ENCODE measurements at regions not wholly inside any gene's neighbourhood (a gene's known extent, or its start where the extent isn't known, plus 50 kb on each side); places are given as distances from the start of the nearest gene placed in this dataset.

DNA sequence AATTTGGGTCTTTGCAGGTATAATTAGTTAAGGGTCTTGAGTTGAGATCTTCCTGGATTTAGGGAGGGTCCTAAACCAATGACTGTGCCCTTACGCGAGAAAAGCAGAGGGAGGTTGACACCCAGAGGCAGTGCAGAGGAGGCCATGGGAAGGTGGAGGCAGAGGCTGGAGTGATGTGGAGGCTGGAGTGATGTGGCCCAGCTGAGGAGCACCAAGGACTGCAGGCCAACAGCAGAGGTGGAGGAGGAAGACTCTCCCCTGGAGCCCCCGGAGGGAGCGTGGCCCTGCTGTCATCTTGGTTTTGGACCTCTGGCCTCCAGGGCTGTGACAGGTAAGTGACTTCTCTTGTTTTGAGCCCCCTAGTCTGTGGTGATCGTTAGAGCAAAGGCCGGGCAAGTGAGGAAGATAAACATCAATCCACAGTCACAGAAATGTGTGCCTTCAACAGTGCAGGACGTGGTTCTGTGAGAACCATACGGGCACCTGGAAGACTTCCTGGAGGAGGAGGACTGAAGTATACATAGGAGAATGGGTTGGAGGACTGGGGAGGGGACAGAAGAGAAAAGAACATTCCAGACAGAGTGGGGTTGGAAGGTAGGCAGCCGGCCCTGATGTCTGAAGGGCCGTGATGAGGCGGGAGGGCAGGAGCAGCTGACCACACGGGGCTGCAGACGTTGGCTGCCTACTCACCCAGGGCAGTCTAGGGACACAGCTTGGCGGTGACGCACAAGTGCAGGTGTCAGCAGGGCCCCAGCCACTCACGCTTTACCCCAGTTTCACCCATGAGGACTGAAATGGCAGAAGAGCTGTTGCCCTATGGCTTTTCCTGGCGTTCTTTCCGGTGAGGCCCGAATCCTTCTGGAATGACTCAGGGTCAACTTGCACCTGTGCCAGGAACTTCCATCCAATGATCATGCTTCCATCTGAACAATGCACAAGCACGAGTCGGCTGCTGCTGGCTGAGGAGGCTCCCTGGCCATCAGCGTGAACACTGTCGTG lies 270.2 kb downstream of the CTTN start:
- DNase-seq, result peak; percentile 33
- Histone ChIP-seq H3K27ac (ENCODE audit: low read length) (no peak overlapping the region), H3K36me3 (ENCODE audit: control insufficient read depth, insufficient read depth, low read length) (no peaks in the 10 kb centered on the region), H3K27me3 (ENCODE audit: control insufficient read depth, insufficient read depth, low read length) (peaks cover 43% of the 10 kb centered on the region), H3K4me1 (ENCODE audit: control insufficient read depth, insufficient read depth, low read length) (no peaks in the 10 kb centered on the region), H3K9me3 (replicated peaks; ENCODE audit: control insufficient read depth, low read depth, low read length) (no peaks in the 10 kb centered on the region), H3K4me3 (ENCODE audit: low read length) (no peak overlapping the region)
- 64% methylated on average over 19 of the region's 23 CpGs for WGBS (ENCODE audit: insufficient coverage)

DNA sequence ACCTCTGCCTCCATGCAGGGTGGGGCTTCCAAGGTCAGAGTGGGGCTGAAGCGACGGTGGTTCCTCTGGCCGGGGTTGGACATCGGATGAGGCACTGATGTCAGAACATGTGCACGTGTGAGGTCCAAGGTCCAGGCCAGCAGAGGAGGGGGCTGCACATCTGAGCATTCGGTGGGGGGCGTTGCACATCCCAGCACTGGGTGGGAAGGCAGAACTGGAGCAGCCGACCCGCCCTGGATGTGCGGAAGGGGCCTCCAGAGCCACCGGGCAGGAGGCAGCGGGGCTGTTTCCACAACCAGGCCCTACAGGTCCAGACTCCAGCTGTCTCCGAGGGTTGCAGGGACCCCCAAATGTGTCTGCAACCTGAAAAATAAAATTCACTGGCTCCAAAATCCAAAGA lies 271.0 kb downstream of the CTTN start:
- 69% methylated on average over 13 of the region's 13 CpGs for WGBS (ENCODE audit: insufficient coverage)
- Histone ChIP-seq H3K36me3 (ENCODE audit: control insufficient read depth, insufficient read depth, low read length) (no peaks in the 10 kb centered on the region), H3K4me3 (ENCODE audit: low read length) (no peak overlapping the region), H3K9me3 (replicated peaks; ENCODE audit: control insufficient read depth, low read depth, low read length) (no peaks in the 10 kb centered on the region), H3K27ac (ENCODE audit: low read length) (no peak overlapping the region), H3K27me3 (ENCODE audit: control insufficient read depth, insufficient read depth, low read length) (peaks cover 35% of the 10 kb centered on the region), H3K4me1 (ENCODE audit: control insufficient read depth, insufficient read depth, low read length) (no peaks in the 10 kb centered on the region)
- no peak for DNase-seq

DNA sequence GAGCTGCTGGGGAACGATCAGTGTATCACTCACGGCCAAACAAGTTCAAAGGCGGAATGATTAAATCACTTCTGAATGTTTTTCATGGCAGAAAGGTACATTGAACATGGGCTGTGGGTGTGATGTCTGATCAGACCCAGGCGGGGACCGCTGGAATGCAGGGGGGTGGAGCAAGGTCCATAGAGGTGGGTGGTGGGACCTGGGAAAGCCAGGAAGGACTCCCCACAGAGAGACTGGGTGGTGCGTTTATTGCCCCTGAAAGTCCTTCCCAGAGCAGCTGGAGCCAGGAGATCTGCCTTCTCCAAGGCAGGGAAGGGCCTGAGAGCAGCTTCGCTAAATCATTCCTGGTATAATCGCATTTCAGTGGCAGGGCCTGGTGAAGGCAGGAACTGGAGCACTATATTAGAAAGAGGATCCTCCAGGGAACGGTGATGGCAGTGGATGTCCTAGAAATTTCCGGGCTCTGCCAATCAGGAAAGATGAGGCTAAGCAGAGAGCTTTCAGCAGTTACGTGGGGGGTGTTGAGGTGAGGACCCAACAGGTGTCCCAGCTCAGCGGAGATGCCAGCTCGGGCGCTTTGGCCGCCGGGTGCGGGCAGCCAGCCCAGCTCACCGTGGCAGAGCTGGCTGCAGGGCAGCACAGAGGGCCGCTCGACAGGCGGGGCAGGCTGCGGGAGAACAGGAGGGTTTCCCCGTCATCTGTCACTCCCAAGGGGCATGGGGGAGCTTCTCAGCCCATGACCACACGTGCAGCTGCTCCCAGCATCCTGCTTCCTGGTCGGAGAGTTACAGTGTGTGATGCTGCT lies 271.7 kb downstream of the CTTN start:
- Histone ChIP-seq H3K36me3 (ENCODE audit: control insufficient read depth, insufficient read depth, low read length) (no peaks in the 10 kb centered on the region), H3K4me3 (ENCODE audit: low read length) (no peak overlapping the region), H3K4me1 (ENCODE audit: control insufficient read depth, insufficient read depth, low read length) (no peaks in the 10 kb centered on the region), H3K27me3 (ENCODE audit: control insufficient read depth, insufficient read depth, low read length) (peaks cover 29% of the 10 kb centered on the region), H3K9me3 (replicated peaks; ENCODE audit: control insufficient read depth, low read depth, low read length) (no peaks in the 10 kb centered on the region), H3K27ac (ENCODE audit: low read length) (no peak overlapping the region)
- 61% methylated on average over 25 of the region's 25 CpGs for WGBS (ENCODE audit: insufficient coverage)
- peak; percentile 8 for DNase-seq

DNA sequence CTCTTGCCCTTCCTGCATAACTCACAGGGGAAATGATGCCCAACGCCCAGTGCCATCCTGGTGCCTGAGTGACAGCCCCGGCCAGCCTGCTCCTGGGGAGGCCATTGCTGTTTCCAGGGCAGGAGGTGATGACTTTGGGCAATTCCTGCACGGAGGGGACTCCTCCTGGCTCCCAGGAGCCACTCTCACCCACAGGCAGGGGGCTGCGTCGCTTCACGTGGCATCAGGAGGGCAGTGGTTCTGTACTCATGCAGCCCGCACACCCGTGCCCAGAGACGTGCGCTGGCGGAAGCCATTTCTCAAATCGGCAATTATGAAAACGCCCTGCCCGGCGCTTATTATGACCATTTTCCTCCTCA lies 272.3 kb downstream of the CTTN start:
- WGBS (ENCODE audit: insufficient coverage), result 63% methylated on average over 6 of the region's 15 CpGs
- H3K27me3 ChIP-seq (ENCODE audit: control insufficient read depth, insufficient read depth, low read length), result peaks cover 27% of the 10 kb centered on the region
- no peaks in the 10 kb centered on the region for H3K4me1 ChIP-seq (ENCODE audit: control insufficient read depth, insufficient read depth, low read length)

DNA sequence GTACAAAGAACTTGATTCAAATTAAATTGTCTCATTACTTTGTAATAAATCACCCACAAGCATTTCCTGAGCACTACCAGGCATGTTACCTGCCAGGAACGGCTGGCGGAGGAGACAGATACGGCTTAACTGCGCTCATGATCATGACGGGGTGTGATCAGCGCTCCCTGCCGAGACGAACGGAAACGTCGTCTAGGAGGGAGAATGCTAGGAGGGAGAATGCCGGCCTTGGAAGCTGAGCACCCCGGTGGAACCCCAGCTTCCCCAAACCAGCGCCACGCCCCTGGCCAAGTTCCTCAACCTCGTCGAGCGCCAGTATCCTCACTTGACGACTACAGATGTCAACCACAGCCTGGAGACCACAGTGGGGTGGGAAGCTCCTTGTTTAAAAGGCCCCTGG lies 272.8 kb downstream of the CTTN start:
- H3K9me3 ChIP-seq (replicated peaks; ENCODE audit: control insufficient read depth, low read depth, low read length), result no peaks in the 10 kb centered on the region
- 10% methylated on average over 11 of the region's 19 CpGs for WGBS (ENCODE audit: insufficient coverage)
- peak; percentile 11 for DNase-seq
- peaks cover 26% of the 10 kb centered on the region for H3K27me3 ChIP-seq (ENCODE audit: control insufficient read depth, insufficient read depth, low read length)
- H3K4me1 ChIP-seq (ENCODE audit: control insufficient read depth, insufficient read depth, low read length), result no peaks in the 10 kb centered on the region
- H3K4me3 ChIP-seq (ENCODE audit: low read length), result no peak overlapping the region
- no peak overlapping the region for H3K27ac ChIP-seq (ENCODE audit: low read length)
- no peaks in the 10 kb centered on the region for H3K36me3 ChIP-seq (ENCODE audit: control insufficient read depth, insufficient read depth, low read length)

More for the DNA sequence above, 272.3 kb downstream of the CTTN start:
- DNase-seq, result no peak
- H3K9me3 ChIP-seq (replicated peaks; ENCODE audit: control insufficient read depth, low read depth, low read length), result no peaks in the 10 kb centered on the region
- no peak overlapping the region for H3K27ac ChIP-seq (ENCODE audit: low read length)
- H3K4me3 ChIP-seq (ENCODE audit: low read length), result no peak overlapping the region
- no peaks in the 10 kb centered on the region for H3K36me3 ChIP-seq (ENCODE audit: control insufficient read depth, insufficient read depth, low read length)

DNA sequence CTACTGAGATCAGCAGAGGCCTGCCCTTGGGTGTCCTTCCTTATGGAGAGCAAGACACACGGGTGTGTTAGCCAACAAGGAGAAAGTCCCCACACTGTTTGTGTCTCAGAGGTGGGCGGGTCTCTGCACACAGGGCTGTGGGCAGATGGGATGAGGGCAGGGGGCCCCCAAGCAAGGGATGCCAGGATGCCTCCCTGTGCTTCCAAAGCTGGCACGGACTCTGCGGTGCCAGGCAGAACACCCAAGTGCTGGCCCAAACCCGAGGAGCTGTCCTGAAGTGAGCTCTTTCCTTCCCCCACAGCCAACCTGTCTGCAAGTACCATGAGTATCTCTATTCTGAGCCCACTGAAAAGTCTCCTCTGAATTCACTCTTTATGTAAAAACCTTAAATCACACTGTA lies 273.3 kb downstream of the CTTN start:
- Histone ChIP-seq H3K36me3 (ENCODE audit: control insufficient read depth, insufficient read depth, low read length) (no peaks in the 10 kb centered on the region), H3K27me3 (ENCODE audit: control insufficient read depth, insufficient read depth, low read length) (peaks cover 26% of the 10 kb centered on the region)

DNA sequence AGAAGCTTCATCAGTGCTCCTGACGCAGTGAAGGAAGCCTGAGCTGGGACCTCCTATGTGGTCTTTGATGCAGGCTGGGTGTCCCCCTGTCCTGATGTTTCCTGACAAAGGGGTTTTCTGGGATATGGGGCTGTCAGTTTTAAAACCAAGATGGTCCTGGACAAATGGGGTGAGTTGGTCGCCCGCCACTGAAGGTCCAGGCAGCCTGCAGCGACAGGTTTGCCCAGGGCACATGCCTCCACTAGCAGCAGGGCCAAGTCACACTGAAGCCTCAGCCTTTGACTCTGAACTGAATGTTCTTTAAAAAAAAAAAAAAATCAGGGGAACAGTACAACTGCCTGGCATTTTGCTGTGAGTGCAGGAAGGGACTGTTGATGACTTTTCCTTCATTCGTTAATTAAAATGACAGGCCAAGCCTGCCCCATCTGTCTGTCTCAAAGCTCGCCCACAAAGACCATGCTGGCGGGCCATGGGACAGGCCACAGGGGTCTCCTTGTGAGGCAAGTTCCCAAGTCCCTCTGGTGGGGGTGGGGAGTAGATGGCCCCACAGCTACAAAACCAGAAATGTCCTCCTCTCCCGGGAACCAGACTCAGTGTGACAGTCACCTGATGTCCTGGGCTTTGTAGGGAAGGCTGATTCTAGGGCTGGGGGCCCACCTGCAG lies 274.8 kb downstream of the CTTN start:
- Histone ChIP-seq H3K36me3 (ENCODE audit: control insufficient read depth, insufficient read depth, low read length) (no peaks in the 10 kb centered on the region), H3K4me3 (ENCODE audit: low read length) (no peak overlapping the region), H3K27me3 (ENCODE audit: control insufficient read depth, insufficient read depth, low read length) (peaks cover 23% of the 10 kb centered on the region), H3K4me1 (ENCODE audit: control insufficient read depth, insufficient read depth, low read length) (no peaks in the 10 kb centered on the region), H3K27ac (ENCODE audit: low read length) (no peak overlapping the region), H3K9me3 (replicated peaks; ENCODE audit: control insufficient read depth, low read depth, low read length) (no peaks in the 10 kb centered on the region)
- WGBS (ENCODE audit: insufficient coverage), result 92% methylated on average over 7 of the region's 8 CpGs
- no peak for DNase-seq

More for the DNA sequence above, 273.3 kb downstream of the CTTN start:
- H3K9me3 ChIP-seq (replicated peaks; ENCODE audit: control insufficient read depth, low read depth, low read length), result no peaks in the 10 kb centered on the region
- no peak for DNase-seq
- no peak overlapping the region for H3K4me3 ChIP-seq (ENCODE audit: low read length)
- WGBS (ENCODE audit: insufficient coverage), result 61% methylated on average over 5 of the region's 5 CpGs
- no peak overlapping the region for H3K27ac ChIP-seq (ENCODE audit: low read length)
- H3K4me1 ChIP-seq (ENCODE audit: control insufficient read depth, insufficient read depth, low read length), result no peaks in the 10 kb centered on the region

DNA sequence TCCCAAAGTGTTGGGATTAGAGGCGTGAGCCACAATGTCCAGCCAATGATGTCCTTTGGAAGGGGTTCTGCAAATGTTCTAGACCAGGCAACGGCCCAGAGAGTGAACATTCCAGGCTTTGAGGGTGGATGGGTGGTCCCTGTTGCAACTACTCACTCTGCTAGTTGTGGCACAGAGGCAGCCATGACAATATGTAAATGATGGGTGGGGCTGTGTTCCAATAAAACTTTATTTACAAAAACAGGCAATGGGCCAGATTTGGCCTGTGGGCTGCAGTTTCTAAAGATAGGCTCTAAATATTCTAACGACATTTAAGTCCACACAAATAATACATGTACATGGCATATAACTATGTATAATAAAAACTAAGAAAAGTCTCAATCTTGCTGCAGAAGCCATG lies 276.3 kb downstream of the CTTN start:
- Histone ChIP-seq H3K9me3 (replicated peaks; ENCODE audit: control insufficient read depth, low read depth, low read length) (no peaks in the 10 kb centered on the region), H3K4me1 (ENCODE audit: control insufficient read depth, insufficient read depth, low read length) (no peaks in the 10 kb centered on the region), H3K27ac (ENCODE audit: low read length) (no peak overlapping the region), H3K27me3 (ENCODE audit: control insufficient read depth, insufficient read depth, low read length) (peaks cover 20% of the 10 kb centered on the region), H3K4me3 (ENCODE audit: low read length) (no peak overlapping the region), H3K36me3 (ENCODE audit: control insufficient read depth, insufficient read depth, low read length) (no peaks in the 10 kb centered on the region)
- WGBS (ENCODE audit: insufficient coverage), result 75% methylated on average over 2 of the region's 3 CpGs
- no peak for DNase-seq

DNA sequence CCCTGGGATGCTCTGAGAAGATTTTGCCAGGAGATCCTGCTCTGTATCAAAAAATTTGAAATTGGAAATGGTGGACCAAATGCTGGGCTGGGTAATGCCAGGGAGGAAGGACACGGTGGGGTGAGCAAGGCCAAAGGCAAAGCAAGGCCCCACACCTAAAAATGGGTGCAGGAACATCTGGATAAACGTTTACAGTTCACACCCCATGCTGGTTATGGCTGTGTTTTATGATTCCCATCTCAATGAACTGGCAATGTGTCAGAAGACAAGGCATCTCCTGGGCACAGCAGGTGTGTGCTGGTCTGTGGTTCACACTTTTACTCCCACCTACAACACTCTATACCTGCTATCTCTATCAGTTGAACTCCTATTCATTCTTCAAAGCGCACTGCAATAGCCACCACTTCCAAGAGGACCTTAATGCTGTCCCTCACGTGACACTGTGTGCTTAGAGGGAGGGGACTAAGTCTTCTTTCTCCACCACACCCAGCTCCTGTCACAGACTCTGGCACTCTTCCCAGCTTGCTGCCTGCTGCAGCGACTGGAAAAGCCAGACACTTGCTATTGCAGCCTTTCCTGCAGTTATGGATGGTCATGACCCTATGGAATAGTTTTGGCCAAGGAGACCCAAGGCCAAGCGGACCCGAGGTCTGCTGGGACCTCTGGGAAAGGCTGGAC lies 277.5 kb downstream of the CTTN start:
- WGBS (ENCODE audit: insufficient coverage), result 72% methylated on average over 4 of the region's 7 CpGs
- H3K36me3 ChIP-seq (ENCODE audit: control insufficient read depth, insufficient read depth, low read length), result no peaks in the 10 kb centered on the region
- H3K9me3 ChIP-seq (replicated peaks; ENCODE audit: control insufficient read depth, low read depth, low read length), result no peaks in the 10 kb centered on the region

More for the DNA sequence above, 277.5 kb downstream of the CTTN start:
- no peak overlapping the region for H3K27ac ChIP-seq (ENCODE audit: low read length)
- H3K4me1 ChIP-seq (ENCODE audit: control insufficient read depth, insufficient read depth, low read length), result no peaks in the 10 kb centered on the region
- H3K27me3 ChIP-seq (ENCODE audit: control insufficient read depth, insufficient read depth, low read length), result peaks cover 7% of the 10 kb centered on the region
- H3K4me3 ChIP-seq (ENCODE audit: low read length), result no peak overlapping the region
- no peak for DNase-seq
